Superior temporal gyrus (tissue), 1 donor: ENCODE measurements at regions not wholly inside any gene's neighbourhood (a gene's known extent, or its start where the extent isn't known, plus 50 kb on each side); places are given as distances from the start of the nearest gene placed in this dataset.
"Not testable (repeated sequence)": the region's sequence is repeated elsewhere in the genome, so short reads cannot be mapped to it uniquely, and the experiment has no call there.

Experiments
- DNase-seq: peaks from one replicate; pipeline ENCODE4 v3.0.0-alpha.2; 2016; ENCODE audit errors: extremely low spot score

DNA sequence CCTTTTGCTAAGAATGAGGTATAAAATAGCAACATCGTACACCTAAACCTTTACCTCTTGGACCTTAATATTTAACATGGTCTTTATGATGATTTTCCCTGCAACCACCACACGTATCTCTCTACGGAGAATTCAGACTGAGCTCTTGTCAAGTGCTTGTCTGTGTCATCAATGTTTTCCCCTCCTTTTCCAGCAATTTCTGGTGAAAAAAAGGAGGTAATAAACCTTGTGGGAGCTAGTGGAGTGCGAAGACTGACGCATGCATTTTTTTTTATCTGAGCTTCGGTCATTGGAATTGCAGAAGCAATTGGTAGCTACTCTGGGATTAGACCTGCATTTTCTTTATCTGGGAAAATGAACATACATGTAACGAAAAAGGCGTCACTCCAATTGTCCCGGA lies 527.6 kb downstream of the TMEM114 start:
- DNase-seq, result no peak

GRCh38 chr16:8055761-8056160 lies 534.5 kb downstream of the TMEM114 start:
- no peak for DNase-seq

GRCh38 chr16:8053437-8053836 lies 536.9 kb downstream of the TMEM114 start:
- DNase-seq, result no peak

DNA sequence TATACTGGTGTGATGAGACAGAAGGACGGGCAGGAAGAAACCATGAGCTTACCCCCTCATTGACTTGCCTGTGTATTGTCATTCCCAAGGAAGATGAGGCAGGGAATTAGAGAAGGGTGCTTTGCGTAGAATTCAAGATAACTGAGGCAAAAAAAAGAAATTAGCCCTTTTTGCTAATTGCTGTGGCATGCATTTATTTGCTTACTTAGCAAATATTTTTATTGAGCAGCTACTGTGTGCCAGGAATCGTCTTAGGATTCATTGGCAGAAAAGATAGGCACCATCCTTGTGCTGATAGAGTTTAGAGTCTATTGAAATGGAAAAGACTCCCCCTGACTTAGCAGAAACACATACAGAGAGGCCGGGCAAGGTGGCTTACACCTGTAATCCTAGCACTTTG lies 541.9 kb downstream of the TMEM114 start:
- DNase-seq, result no peak

GRCh38 chr16:8047736-8048135 lies 542.6 kb downstream of the TMEM114 start:
- DNase-seq, result peak; percentile 92

- no peak for DNase-seq
Measured at GRCh38 chr16:8044796-8045195, 545.5 kb downstream of the TMEM114 start.

DNA sequence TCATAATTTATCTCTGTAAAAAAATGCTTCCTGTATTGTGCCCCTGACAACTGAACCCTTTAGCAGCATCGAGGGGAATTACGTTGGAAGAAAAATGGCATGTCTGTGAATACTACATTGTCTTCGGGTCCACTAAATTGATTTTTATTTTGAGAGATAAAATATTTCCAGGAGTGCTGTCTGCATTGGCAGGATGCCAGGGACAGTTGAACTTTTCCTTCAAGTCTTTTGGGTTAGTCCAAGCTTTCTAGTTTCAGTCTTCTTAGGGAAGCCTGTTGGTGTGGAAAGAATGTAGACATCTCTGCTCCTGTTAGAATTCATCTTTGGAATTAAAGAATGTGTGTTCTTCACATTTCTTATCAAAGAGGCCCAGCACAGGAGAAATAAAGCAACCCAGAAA lies 557.9 kb downstream of the TMEM114 start:
- DNase-seq, result no peak

DNA sequence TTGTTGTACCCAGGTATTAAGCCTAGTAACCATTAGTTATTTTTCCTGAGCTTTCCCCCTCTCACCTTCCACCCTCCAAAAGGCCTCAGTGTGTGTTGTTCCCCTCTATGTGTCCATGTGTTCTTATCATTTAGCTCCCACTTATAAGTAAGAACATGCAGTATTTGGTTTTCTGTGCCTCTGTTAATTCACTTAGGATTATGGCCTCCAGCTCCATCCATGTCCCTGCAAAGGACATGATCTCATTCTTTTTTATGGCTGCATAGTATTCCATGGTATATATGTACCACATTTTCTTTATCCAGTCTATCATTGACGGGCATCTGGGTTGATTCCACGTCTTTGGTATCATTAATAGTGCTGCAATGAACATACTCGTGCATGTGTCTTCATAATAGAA lies 560.3 kb downstream of the TMEM114 start:
- not testable (repeated sequence) for DNase-seq

DNA sequence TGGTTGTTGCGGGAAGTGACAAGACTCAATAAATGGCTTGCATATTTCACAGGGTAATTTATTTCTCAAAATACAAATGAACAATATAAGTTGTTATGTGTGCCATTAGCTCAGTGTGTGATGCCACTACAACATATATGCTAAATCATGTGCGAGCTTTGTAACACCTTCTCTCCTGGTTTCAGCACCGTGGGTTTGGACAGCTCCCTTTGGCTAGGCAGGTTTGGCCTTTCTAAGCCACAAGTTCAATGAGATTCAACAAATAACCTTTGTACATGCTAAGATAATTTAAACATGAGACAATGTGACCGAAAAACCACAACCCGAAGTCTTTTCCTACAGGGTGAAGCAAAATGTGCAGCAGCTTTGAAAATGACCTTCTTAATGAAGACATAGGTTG lies 563.9 kb downstream of the TMEM114 start:
- no peak for DNase-seq

DNA sequence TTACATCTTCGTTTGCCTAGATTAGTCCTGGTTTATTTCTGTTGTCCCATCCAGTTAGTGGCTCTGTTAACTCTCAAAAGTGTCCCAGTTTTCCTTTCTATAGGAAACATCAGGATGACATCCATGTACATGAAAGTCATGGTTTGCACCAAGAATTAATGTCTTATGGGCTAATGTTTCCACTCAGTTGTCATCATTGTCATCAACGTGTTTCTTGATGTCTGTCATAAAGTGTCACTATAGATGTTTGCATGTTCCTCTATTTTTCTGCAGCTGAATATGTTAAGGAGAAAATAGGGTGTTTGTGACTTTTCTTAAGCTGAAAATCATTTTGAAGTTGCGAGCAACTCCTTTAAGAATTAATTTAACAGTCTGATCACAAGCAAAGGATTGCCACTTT lies 567.0 kb downstream of the TMEM114 start:
- no peak for DNase-seq

DNA sequence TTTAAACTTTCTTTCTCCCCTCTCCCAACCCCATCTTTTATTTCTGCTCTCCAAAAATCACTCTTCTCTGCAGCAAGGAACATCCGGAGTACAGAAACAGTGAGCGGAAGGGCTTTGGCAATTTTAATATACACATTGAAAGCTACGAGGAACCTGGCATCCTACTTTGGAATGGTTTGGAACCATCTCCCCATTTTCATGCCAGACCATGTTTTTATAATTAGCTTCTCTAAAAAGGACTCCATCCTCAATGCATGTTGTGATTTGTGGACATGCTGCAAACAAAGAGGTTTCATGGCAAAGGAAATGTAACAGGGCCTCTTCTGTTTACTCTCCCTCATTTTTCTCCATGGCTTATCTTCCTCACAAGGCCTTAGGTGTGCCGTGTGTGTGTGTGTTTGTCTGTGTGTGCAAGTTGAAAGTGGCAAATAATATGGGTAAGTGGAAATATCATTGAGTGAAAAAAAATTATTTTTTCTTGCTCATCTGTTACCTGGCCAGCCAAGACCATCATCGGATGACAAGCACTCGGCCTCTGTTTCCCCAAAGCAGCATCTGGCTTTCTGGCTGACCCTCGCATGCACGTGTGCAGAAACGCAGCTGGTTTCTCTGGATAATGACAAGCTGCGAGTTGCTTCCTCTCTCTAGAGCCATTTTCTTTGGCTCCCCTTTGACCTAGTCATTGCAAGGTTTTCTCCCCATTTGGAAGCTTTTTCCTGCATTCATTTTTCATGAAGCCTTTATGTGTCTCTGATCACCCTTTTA lies 585.0 kb downstream of the TMEM114 start:
- no peak for DNase-seq

- no peak for DNase-seq
Measured at GRCh38 chr16:7998789-7999453, 591.4 kb downstream of the TMEM114 start.

DNA sequence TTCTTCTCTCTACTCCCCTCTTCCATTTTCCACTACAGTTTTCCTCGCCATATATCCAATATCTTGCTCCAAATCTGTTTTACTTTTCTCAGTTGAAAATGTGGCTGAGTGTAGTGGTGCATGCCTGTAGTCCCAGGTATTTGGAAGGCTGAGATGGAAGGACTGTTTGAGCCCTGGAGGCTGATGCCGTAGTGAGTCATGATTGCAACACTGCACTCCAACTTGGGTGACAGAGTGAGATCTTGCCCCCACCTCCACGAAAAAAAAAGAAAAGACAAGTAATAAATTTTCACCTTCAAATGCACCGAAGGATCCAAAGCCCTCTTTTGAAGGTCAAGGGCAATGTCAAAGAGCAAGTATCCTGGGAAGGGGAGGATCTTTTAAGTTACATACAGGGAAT lies 592.3 kb downstream of the TMEM114 start:
- DNase-seq, result no peak

GRCh38 chr16:7992616-7993015 lies 597.7 kb downstream of the TMEM114 start:
- DNase-seq, result no peak

GRCh38 chr16:7990626-7991260 lies 599.6 kb downstream of the TMEM114 start:
- DNase-seq, result no peak

DNA sequence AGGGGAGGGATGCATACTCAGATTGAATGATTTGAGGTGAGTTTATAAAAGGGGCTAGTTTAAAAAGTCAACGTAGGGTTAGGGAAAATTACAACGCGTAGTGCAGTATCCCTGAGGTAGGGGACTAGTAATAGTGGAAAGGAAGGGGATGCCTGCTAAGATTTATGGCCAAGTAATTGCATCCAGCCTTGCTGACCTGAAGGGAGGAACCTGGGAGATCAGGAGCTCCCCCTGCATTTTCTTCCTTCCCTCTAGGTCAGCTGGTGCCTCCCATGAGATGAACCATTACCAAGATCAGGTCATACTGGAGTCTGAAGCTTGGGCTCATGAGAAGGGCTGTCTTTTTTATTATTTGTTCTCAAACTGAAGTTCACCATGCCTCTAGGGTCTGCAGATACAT lies 606.6 kb downstream of the TMEM114 start:
- DNase-seq, result no peak

- DNase-seq, result no peak
Measured at GRCh38 chr16:7980133-7980483, 610.2 kb downstream of the TMEM114 start.

GRCh38 chr16:7979448-7980132 lies 610.7 kb downstream of the TMEM114 start:
- no peak for DNase-seq

- DNase-seq, result no peak
Measured at GRCh38 chr16:7976563-7976962, 613.7 kb downstream of the TMEM114 start.

GRCh38 chr16:7976125-7976524 lies 614.2 kb downstream of the TMEM114 start:
- no peak for DNase-seq

DNA sequence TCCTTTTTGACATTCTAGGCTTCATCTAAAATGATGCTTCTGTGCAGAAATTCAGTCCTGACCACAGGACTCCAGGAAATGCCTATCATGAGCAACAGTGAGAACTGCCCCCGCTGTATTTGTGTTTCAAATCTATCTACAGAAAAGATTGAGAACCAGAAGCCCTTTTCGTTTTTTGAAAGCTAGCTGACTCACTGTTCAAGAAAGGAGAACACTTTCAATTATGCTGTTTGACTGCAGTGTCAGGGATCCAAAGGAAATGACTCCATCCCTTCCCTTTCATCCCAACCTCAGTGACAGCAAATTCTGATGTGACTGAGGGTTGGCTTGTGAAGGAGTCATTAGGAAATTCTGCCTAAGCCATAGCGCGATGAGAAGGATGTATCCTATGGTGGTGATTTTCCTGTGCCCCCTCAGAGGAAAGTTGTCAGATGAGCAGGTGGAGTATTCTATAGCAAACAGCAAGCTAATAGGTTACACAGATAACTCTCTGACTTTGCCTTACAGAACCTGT lies 622.3 kb downstream of the TMEM114 start:
- DNase-seq, result no peak

DNA sequence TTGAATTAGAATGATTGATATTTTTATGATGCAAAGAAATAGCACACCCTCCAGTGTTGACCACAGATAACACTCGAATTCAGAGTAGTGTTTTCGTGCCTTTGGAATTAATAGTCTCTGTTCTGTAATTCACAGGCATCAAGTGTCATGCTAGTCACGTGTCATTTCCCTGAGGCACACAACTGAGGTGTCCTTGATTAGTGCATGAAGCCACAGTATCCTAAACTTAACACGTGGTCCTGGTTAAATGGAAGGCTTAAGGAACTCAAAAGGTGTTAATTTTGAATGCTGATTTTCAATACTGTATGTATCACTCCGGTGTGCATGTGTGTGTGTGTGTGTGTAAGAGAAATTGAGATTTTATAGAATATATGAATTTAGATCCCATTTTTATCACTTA lies 625.6 kb downstream of the TMEM114 start:
- no peak for DNase-seq
